ENCODE measurements at regions not wholly inside any gene's neighbourhood (a gene's known extent, or its start where the extent isn't known, plus 50 kb on each side); places are given as distances from the start of the nearest gene placed in this dataset.

DNA sequence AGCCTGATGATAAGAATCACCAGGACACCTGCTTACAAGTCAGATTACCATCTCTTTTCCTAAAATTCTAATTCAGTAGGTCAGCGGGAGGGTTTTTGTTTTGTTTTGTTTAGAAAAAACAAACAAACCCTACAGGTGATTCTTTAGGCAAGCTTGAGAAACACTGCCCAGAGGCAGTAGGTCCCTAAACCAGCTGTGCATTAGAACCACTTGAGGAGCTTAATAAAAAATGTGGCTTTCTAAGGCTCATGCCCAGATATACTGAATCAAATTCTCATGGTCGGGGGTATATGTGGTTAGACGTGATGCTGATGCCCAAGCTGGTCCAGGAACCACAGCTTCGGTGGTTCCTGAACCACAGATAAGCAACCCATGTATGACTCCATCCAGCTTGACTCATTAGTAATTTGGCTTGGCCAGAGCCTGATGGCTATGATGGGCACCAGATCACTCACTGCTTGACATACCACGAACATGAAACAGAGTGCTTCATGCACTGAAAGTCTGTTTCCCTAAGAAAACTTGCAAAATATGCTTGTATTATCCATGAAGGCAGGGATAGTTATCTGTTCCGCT is 338.1 kb upstream of the F9 start:
- 32% methylated on average over 6 of the region's 6 CpGs; no CpG with 5 or more reads in 1 of the 2 experiments for WGBS, 2 experiments (ENCODE audit: extremely low coverage in 1 of 2, insufficient coverage in 1 of 2, insufficient read length in 1 of 2, insufficient replicate concordance in 2 of 2, low coverage in 1 of 2, low lambda C conversion rate in 2 of 2, missing lambda C conversion rate in 1 of 2)
- no peaks in the 10 kb centered on the region for H3K36me3 ChIP-seq (ENCODE audit: control insufficient read depth in 2 of 4, insufficient read depth in 4 of 4, low read length in 3 of 4)
- peaks cover 38 to 96% (median 71%) of the 10 kb centered on the region in 4 experiments for H3K27me3 ChIP-seq (replicated peaks in 1 of 4; ENCODE audit: control insufficient read depth in 3 of 4, extremely low read depth in 1 of 4, insufficient read depth in 3 of 4, low read length in 3 of 4)
- H3K27ac ChIP-seq (ENCODE audit: low read depth, low read length), result no peak overlapping the region
- H2BK12ac ChIP-seq (ENCODE audit: low read depth, low read length), result no peak overlapping the region
- H2BK5ac ChIP-seq (ENCODE audit: low read depth, low read length), result no peak overlapping the region
- H4K20me1 ChIP-seq (replicated peaks in 1 of 2; ENCODE audit: control insufficient read depth in 1 of 2, insufficient read depth in 2 of 2, low read length in 2 of 2), result peaks cover 0 to 8% of the 10 kb centered on the region in 2 experiments
- H3K4me2 ChIP-seq (ENCODE audit: insufficient read depth in 1 of 2, low read depth in 2 of 2, low read length in 2 of 2), result no peak overlapping the region
- no peak overlapping the region for H3K4ac ChIP-seq (replicated peaks; ENCODE audit: insufficient read length, low read depth, low read length)
- H2BK120ac ChIP-seq (replicated peaks; ENCODE audit: low read depth, low read length), result no peak overlapping the region
- H3K23ac ChIP-seq (ENCODE audit: insufficient read length), result no peak overlapping the region
- H4K91ac ChIP-seq (replicated peaks; ENCODE audit: insufficient read length, low read length), result no peak overlapping the region
- H3K56ac ChIP-seq (replicated peaks; ENCODE audit: insufficient read length, low read depth, low read length), result no peak overlapping the region
- H3K4me1 ChIP-seq (replicated peaks in 1 of 4; ENCODE audit: control insufficient read depth in 3 of 4, insufficient read depth in 4 of 4, low read length in 3 of 4), result peaks cover 0 to 5% (median under 1%) of the 10 kb centered on the region in 4 experiments; a peak in 2 of 7 replicates
- H2AK5ac ChIP-seq (ENCODE audit: low read depth, low read length), result no peak overlapping the region
- no peaks in the 10 kb centered on the region for H3K79me2 ChIP-seq (ENCODE audit: control insufficient read depth in 1 of 2, insufficient read depth in 2 of 2, low read length in 2 of 2)
- FAIRE-seq (peak; percentile 73), DNase-seq (ENCODE audit: low read depth in 1 of 2, low spot score in 2 of 2) (no peak)
- 0 out of 2 replicates have a peak, but pooled peaks cover 2% of the 10 kb centered on the region for H3K23me2 ChIP-seq (ENCODE audit: low read depth, low read length)
- CTCF ChIA-PET (ENCODE audit: partially characterized antibody), result interaction anchor here (1.6 kb wide), 1 partner anchor 10 kb away, joined by 3 read pairs; no protein-coding TSS in a partner anchor
- H3K9ac ChIP-seq (replicated peaks in 1 of 4; ENCODE audit: extremely low read depth in 1 of 4, low read depth in 3 of 4, low read length in 3 of 4), result no peak overlapping the region
- POLR2A ChIA-PET (ENCODE audit: partially characterized antibody), result no interaction called here
- H4K8ac ChIP-seq (ENCODE audit: extremely low read depth, insufficient read depth, low read length), result no peak overlapping the region
- H2BK20ac ChIP-seq (ENCODE audit: low read length), result no peak overlapping the region
- H3K18ac ChIP-seq (ENCODE audit: extremely low read depth, low read length), result no peak overlapping the region
- H3K79me1 ChIP-seq (ENCODE audit: low read depth, low read length), result no peaks in the 10 kb centered on the region
- H2AFZ ChIP-seq (ENCODE audit: low read length), result no peak overlapping the region
- H3K9me3 ChIP-seq (ENCODE audit: insufficient read depth in 2 of 2, low read depth in 1 of 2, low read length in 1 of 2), result no peaks in the 10 kb centered on the region
- no peak overlapping the region for H3K14ac ChIP-seq (ENCODE audit: insufficient read length)
- H4K5ac ChIP-seq (ENCODE audit: insufficient read length, low read depth, low read length), result no peak overlapping the region
- H3K4me3 ChIP-seq (ENCODE audit: extremely low read depth in 1 of 4, insufficient read depth in 2 of 4, low read depth in 3 of 4, low read length in 4 of 4), result no peak overlapping the region
- TF ChIP-seq RXRA (IDR thresholded peaks at IDR 0.05; ENCODE audit: insufficient read depth, low read depth, low read length), result no peak
- 0 out of 2 replicates have a peak, but pooled peaks have one; percentile 51 for TF ChIP-seq TCF12 (IDR thresholded peaks at IDR 0.05; ENCODE audit: low read depth, low read length)
- TF ChIP-seq SIRT6 (IDR thresholded peaks at IDR 0.05; ENCODE audit: low read length), result no peak
- no peak for TF ChIP-seq EP300 (IDR thresholded peaks at IDR 0.05; ENCODE audit: borderline replicate concordance in 1 of 2, low read depth in 2 of 2, low read length in 2 of 2)
- TF ChIP-seq RAD21 (IDR thresholded peaks at IDR 0.05 in 1 of 2, conservative IDR thresholded peaks at IDR 0.05 in 1 of 2; ENCODE audit: low read depth in 2 of 2, low read length in 2 of 2), result no peak
- no peak for TF ChIP-seq BRCA1 (IDR thresholded peaks at IDR 0.05; ENCODE audit: low read depth, low read length)
- no peak for TF ChIP-seq POU5F1 (IDR thresholded peaks at IDR 0.05; ENCODE audit: low read depth, low read length)
- no peak for TF ChIP-seq RFX5 (IDR thresholded peaks at IDR 0.05; ENCODE audit: borderline replicate concordance, low read depth, low read length)
- H2BK15ac ChIP-seq (ENCODE audit: low read length), result no peak overlapping the region
